Muscle layer of duodenum (tissue), 2 donors: ENCODE measurements at regions not wholly inside any gene's neighbourhood (a gene's known extent, or its start where the extent isn't known, plus 50 kb on each side); places are given as distances from the start of the nearest gene placed in this dataset.
"Not testable (repeated sequence)": the region's sequence is repeated elsewhere in the genome, so short reads cannot be mapped to it uniquely, and the experiment has no call there.

Experiments
- H3K27ac ChIP-seq: one replicate; pipeline ENCODE4 v1.7.0; 2013; ENCODE audit warnings: mild to moderate bottlenecking, low read length
- H3K27me3 ChIP-seq: one replicate; pipeline ENCODE4 v1.7.0; 2013; ENCODE audit warnings: low read depth, mild to moderate bottlenecking, control low read depth, low read length
- H3K36me3 ChIP-seq, 2 donors: one replicate each; pipeline ENCODE4 v1.7.0; 2013; ENCODE audit warnings: low read length in 2 of 2, control low read depth in 1 of 2, mild to moderate bottlenecking in 1 of 2; ENCODE audit not compliant: insufficient read depth in 2 of 2, control insufficient read depth in 1 of 2
- H3K4me1 ChIP-seq, 2 donors: one replicate each; pipeline ENCODE4 v1.7.0; 2013; ENCODE audit warnings: low read length in 2 of 2, mild to moderate bottlenecking in 2 of 2, control low read depth in 1 of 2, moderate library complexity in 1 of 2; ENCODE audit not compliant: insufficient read depth in 2 of 2, control insufficient read depth in 1 of 2
- H3K4me3 ChIP-seq, 2 donors: one replicate each; pipeline ENCODE4 v1.7.0; 2013; ENCODE audit warnings: low read length in 2 of 2, low read depth in 1 of 2, mild to moderate bottlenecking in 1 of 2
- H3K9me3 ChIP-seq, 2 donors: one replicate each; pipeline ENCODE4 v1.7.0; 2013; ENCODE audit warnings: low read length in 2 of 2, control low read depth in 1 of 2, mild to moderate bottlenecking in 1 of 2; ENCODE audit not compliant: control insufficient read depth in 1 of 2
- donor health status: healthy.

GRCh38 chr16:59540621-59541020 is 806.5 kb upstream of the GOT2 start:
- Histone ChIP-seq H3K4me1 (no peaks in the 10 kb centered on the region), H3K27me3 (no peaks in the 10 kb centered on the region), H3K36me3 (no peaks in the 10 kb centered on the region), H3K27ac (no peak overlapping the region), H3K4me3 (no peak overlapping the region), H3K9me3 (no peaks in the 10 kb centered on the region)

DNA sequence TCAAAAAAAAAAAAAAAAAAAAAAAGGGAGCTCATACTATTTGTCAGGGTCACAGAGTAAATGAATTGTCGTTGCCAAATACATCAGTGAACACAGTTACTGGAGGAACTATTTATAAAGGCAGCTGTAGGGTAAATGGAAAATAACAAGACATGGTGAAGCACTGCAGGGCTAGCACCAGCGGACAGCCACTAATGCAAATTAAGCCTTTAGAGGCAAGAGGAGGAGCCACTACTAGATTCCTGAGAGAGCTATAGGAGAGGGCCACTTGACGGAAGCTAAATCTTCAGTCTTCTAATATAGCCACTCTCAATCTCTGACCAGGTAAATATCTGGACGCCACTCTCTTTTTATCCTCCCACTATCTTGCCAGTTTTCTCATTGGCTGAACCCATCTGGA is 801.2 kb upstream of the GOT2 start:
- H3K27me3 ChIP-seq = no peaks in the 10 kb centered on the region
- no peaks in the 10 kb centered on the region for H3K9me3 ChIP-seq
- H3K36me3 ChIP-seq = no peaks in the 10 kb centered on the region
- no peak overlapping the region for H3K4me3 ChIP-seq
- no peaks in the 10 kb centered on the region for H3K4me1 ChIP-seq
- H3K27ac ChIP-seq = no peak overlapping the region

- Histone ChIP-seq H3K27me3 (no peaks in the 10 kb centered on the region), H3K9me3 (no peaks in the 10 kb centered on the region), H3K4me3 (no peak overlapping the region), H3K36me3 (no peaks in the 10 kb centered on the region), H3K4me1 (no peaks in the 10 kb centered on the region), H3K27ac (no peak overlapping the region)
Observed at GRCh38 chr16:59527206-59527997, 793.3 kb upstream of the GOT2 start.

GRCh38 chr16:59522826-59523225 is 788.7 kb upstream of the GOT2 start:
- Histone ChIP-seq H3K4me3 (no peak overlapping the region), H3K9me3 (no peaks in the 10 kb centered on the region), H3K36me3 (no peaks in the 10 kb centered on the region), H3K27ac (no peak overlapping the region), H3K4me1 (no peaks in the 10 kb centered on the region), H3K27me3 (no peaks in the 10 kb centered on the region)

- H3K9me3 ChIP-seq, H3K27ac ChIP-seq, H3K4me1 ChIP-seq, H3K27me3 ChIP-seq, H3K36me3 ChIP-seq, H3K4me3 ChIP-seq: not testable (repeated sequence)
Observed at GRCh38 chr16:59518721-59519120, 784.6 kb upstream of the GOT2 start.

- Histone ChIP-seq H3K9me3 (peaks cover 0 to 16% of the 10 kb centered on the region in 2 donors), H3K36me3 (no peaks in the 10 kb centered on the region), H3K27ac (no peak overlapping the region), H3K27me3 (no peaks in the 10 kb centered on the region), H3K4me1 (no peaks in the 10 kb centered on the region), H3K4me3 (no peak overlapping the region)
Observed at GRCh38 chr16:59514651-59515050, 780.5 kb upstream of the GOT2 start.

- H3K27ac ChIP-seq = no peak overlapping the region
- H3K4me1 ChIP-seq = no peaks in the 10 kb centered on the region
- H3K36me3 ChIP-seq = no peaks in the 10 kb centered on the region
- H3K9me3 ChIP-seq = peaks cover 0 to 16% of the 10 kb centered on the region in 2 donors
- H3K27me3 ChIP-seq = no peaks in the 10 kb centered on the region
- no peak overlapping the region for H3K4me3 ChIP-seq
Observed at GRCh38 chr16:59510008-59510424, 775.9 kb upstream of the GOT2 start.

DNA sequence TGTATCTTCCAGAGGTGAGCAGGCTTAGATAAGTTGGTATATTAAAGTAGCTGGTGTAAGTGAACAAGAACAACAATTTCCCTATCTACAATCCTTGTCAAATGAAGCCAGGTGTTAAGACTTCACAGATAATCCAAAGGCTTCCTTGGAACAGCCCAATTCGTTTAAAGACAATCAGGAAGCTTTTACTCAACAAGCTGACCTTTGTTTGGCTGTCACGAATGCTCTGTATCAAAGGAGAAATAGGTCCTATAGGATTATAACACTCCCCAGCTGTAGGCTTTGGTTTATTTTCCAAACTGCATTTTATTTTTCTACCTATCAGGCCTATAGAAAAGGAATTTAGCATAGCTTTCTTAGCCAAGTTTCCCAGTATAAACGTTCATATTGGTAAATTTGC is 766.5 kb upstream of the GOT2 start:
- no peaks in the 10 kb centered on the region for H3K4me1 ChIP-seq
- H3K27ac ChIP-seq = no peak overlapping the region
- H3K9me3 ChIP-seq = no peaks in the 10 kb centered on the region
- no peaks in the 10 kb centered on the region for H3K36me3 ChIP-seq
- no peaks in the 10 kb centered on the region for H3K27me3 ChIP-seq
- no peak overlapping the region for H3K4me3 ChIP-seq

DNA sequence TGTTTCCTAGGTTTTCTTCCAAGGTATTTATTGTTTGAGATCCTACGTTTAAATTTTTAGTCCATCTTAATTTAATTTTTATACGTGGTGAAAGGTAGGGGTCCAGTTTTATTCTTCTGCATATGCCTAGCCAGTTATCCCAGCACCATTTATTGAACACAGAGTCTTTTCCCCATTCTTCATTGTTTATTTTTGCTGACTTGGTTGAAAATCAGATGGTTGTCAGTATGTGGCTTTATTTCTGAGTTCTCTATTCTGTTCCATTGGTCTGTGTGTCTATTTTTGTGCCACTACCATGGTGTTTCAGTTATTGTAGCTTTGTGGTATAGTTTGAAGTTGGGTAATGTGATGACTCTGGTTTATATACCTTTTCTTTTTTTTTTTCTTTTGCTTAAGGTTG is 753.0 kb upstream of the GOT2 start:
- H3K27ac ChIP-seq = no peak overlapping the region
- H3K36me3 ChIP-seq = no peaks in the 10 kb centered on the region
- no peaks in the 10 kb centered on the region for H3K4me1 ChIP-seq
- H3K4me3 ChIP-seq = no peak overlapping the region
- no peaks in the 10 kb centered on the region for H3K27me3 ChIP-seq
- H3K9me3 ChIP-seq = no peaks in the 10 kb centered on the region

GRCh38 chr16:59484833-59485516 is 750.9 kb upstream of the GOT2 start:
- no peak overlapping the region for H3K4me3 ChIP-seq
- no peaks in the 10 kb centered on the region for H3K27me3 ChIP-seq
- no peaks in the 10 kb centered on the region for H3K9me3 ChIP-seq
- H3K36me3 ChIP-seq = no peaks in the 10 kb centered on the region
- no peak overlapping the region for H3K27ac ChIP-seq
- no peaks in the 10 kb centered on the region for H3K4me1 ChIP-seq

- Histone ChIP-seq H3K27me3 (no peaks in the 10 kb centered on the region), H3K4me1 (no peaks in the 10 kb centered on the region), H3K9me3 (no peaks in the 10 kb centered on the region), H3K4me3 (no peak overlapping the region), H3K27ac (no peak overlapping the region), H3K36me3 (no peaks in the 10 kb centered on the region)
Observed at GRCh38 chr16:59478838-59479237, 744.7 kb upstream of the GOT2 start.

GRCh38 chr16:59470556-59470955 is 736.4 kb upstream of the GOT2 start:
- Histone ChIP-seq H3K4me3 (no peak overlapping the region), H3K9me3 (no peaks in the 10 kb centered on the region), H3K27me3 (no peaks in the 10 kb centered on the region), H3K27ac (no peak overlapping the region), H3K4me1 (no peaks in the 10 kb centered on the region), H3K36me3 (no peaks in the 10 kb centered on the region)
